Activated T-helper 9 cell treated with anti-CD3 and anti-CD28 coated beads, Interleukin-2, amount 50 U/mL, for 16 hours (primary cell): ENCODE measurements at regions not wholly inside any gene's neighbourhood (a gene's known extent, or its start where the extent isn't known, plus 50 kb on each side); places are given as distances from the start of the nearest gene placed in this dataset.

Experiments used
- DNase-seq: peaks from one replicate; pipeline ENCODE4 v3.0.0-alpha.2; 2020; ENCODE audit warnings: low read depth

- no peak for DNase-seq
Observed at GRCh38 chr13:73803997-73804396, 330.2 kb downstream of the KLF12 start.

- DNase-seq = no peak
Observed at GRCh38 chr13:73800011-73800410, 334.2 kb downstream of the KLF12 start.

- DNase-seq = no peak
Observed at GRCh38 chr13:73794755-73795154, 339.4 kb downstream of the KLF12 start.

- DNase-seq = no peak
Observed at GRCh38 chr13:73793361-73793760, 340.8 kb downstream of the KLF12 start.

- DNase-seq = no peak
Observed at GRCh38 chr13:73792796-73793195, 341.4 kb downstream of the KLF12 start.

GRCh38 chr13:73782450-73783449 lies 351.5 kb downstream of the KLF12 start:
- DNase-seq = no peak

- DNase-seq = no peak
Observed at GRCh38 chr13:73781384-73781783, 352.8 kb downstream of the KLF12 start.

- no peak for DNase-seq
Observed at GRCh38 chr13:73779881-73780280, 354.3 kb downstream of the KLF12 start.

- DNase-seq = no peak
Observed at GRCh38 chr13:73778242-73778864, 355.9 kb downstream of the KLF12 start.

GRCh38 chr13:73777134-73777533 lies 357.1 kb downstream of the KLF12 start:
- no peak for DNase-seq

GRCh38 chr13:73776151-73776785 lies 357.9 kb downstream of the KLF12 start:
- no peak for DNase-seq

- DNase-seq = no peak
Observed at GRCh38 chr13:73773168-73773549, 361.0 kb downstream of the KLF12 start.

- DNase-seq = no peak
Observed at GRCh38 chr13:73772449-73773167, 361.6 kb downstream of the KLF12 start.

- no peak for DNase-seq
Observed at GRCh38 chr13:73767747-73768315, 366.4 kb downstream of the KLF12 start.

- DNase-seq = no peak
Observed at GRCh38 chr13:73767191-73767741, 366.9 kb downstream of the KLF12 start.

- DNase-seq = peak; percentile 41
Observed at GRCh38 chr13:73765651-73766384, 368.4 kb downstream of the KLF12 start.

- no peak for DNase-seq
Observed at GRCh38 chr13:73759434-73759833, 374.8 kb downstream of the KLF12 start.

- no peak for DNase-seq
Observed at GRCh38 chr13:73757481-73758233, 376.5 kb downstream of the KLF12 start.

GRCh38 chr13:73754727-73755292 lies 379.4 kb downstream of the KLF12 start:
- DNase-seq = no peak

GRCh38 chr13:73754241-73754640 lies 380.0 kb downstream of the KLF12 start:
- no peak for DNase-seq
